NCI-H345 treated with DMSO at 0.1 percent for 48 hours (cell line): ENCODE measurements at regions not wholly inside any gene's neighbourhood (a gene's known extent, or its start where the extent isn't known, plus 50 kb on each side); places are given as distances from the start of the nearest gene placed in this dataset.
A peak's percentile ranks its signal among the peaks of the same experiment; 100 is the strongest.

Source experiments
- DNase-seq: peaks from one replicate; lab custom pipeline; 2025; ENCODE audit not compliant: unreplicated experiment; lab: John Stamatoyannopoulos, UW

DNA sequence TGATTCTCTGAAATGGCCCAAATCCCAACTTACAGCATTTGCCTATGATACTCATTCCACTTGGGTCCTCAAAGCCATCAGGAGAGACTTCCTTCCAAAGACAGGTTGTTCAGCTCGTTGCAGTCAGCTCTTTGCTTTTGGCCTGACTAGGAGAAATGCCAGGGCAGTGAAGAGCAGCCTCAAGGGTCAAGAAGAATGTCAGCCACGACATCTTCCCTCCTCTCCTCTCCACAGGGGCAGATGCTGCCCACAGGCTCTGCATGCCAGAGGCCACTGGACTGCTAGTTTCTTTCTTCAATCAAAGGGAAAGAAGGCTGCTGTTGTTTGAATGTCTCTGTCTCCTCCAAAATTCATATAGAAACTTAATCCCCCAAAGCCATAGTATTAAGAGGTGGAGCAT lies 201.7 kb upstream of the PFN2 start:
- no peak for DNase-seq

DNA sequence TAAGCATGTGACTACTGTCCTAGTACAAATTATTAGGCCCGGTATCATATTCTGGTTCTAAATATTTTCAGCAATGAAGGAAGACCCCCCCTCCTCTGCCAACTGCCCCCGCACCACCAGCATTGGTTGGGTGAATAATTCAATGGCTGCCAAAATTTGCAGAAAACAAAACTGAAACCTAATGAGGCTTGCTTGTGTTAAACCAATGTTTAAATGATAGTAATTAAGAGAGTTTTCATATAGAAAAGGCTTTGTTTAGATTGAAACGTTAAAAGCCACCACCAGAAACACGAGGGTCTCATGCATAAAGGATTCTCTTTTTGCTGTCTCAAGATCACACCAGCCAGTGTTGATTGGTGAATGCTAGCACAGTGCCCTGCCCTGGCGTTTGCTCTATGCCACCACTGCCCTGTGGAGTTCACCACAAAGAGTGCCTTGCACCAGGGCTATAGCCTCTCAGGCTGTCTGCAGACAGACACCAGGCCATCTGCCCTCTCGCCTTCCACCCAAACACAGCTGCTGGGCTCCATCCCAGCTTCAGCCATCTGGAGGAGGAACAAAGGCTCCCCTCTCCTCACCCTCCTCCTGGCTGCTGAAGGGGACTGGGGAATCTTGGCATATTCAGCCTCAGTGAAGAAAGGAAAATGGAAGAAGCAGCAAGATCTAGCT lies 200.3 kb upstream of the PFN2 start:
- no peak for DNase-seq

DNA sequence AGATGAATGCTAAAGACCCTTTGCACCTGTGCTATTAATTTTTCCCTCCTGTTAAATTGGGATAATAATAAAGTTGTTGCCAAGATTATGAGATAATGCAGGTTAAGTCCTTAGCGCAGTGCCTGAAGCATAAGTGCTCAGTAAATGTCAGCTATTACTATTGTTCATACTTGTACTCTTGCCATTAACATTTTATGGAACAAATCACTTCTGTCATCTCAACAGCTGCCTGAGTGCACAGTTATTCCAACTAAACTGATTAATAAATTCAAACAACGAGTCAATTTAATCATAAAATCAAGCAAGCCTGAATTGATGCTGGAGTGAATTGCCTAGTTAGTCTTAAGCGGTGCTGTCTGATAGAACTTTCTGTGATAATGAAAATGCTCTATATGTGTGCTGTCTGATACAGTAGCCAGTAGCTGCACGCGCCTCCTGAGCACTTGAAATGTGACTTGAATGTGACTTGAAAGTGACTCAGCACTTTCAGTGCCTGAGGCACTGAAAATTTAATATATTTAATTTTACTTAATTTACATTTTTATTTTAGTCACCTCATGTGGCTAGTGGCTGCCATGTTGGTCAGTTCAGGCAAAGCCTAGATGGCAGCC lies 198.7 kb upstream of the PFN2 start:
- no peak for DNase-seq

GRCh38 chr3:150168698-150169097 lies 198.0 kb upstream of the PFN2 start:
- no peak for DNase-seq

GRCh38 chr3:150165396-150166094 lies 194.8 kb upstream of the PFN2 start:
- DNase-seq, result no peak

DNA sequence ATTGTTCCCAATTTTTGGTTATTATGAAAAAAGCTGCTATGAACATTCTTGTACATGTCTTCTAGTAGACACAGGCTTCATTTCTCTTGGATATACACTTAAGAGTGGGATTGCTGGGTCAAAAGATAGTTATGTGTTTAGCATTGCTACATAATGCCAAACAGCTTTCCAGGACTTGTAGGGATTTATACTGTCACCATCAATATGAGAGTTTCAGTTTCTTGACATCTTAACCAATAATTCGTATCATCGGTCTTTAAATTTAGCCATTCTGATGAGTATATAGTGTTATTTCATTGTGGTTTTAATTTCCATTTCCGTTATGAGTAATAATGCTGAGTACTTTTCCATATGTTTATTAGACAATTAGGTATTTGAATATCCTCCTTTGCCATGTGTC lies 190.3 kb upstream of the PFN2 start:
- DNase-seq, result no peak

DNA sequence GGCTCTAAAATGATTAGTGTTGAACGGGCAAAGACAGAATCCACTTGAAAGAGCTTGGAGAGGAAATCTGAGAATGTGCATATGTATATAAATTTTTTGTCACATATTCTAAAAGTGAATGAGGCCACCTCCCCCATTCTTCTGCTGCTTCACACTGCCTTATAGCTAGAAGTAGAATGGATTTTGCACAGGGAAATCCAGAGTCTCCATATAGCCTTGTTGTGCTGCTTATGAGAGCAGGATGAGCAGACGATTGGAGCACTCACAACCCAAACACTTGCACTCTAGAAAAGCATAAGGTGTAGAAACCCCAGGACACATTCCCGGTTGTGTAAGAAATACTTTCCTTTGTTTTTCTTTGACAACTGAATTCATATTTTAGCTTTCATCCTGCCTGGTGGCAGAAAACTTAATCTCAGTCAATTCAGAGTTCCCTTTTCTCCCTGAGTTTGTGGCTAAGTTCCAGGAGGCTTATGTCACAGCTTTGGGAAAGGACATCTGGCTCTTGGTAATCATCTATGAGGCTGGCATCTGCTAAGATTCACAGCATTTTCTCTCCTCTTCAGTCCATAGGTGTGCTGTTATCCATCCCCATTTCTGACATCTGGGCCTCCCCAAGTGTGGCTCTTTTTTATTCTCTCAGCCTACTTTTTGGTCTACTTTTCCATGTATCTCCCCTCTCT lies 188.4 kb upstream of the PFN2 start:
- no peak for DNase-seq

GRCh38 chr3:150152567-150152966 lies 181.9 kb upstream of the PFN2 start:
- no peak for DNase-seq

GRCh38 chr3:150150633-150151032 lies 179.9 kb upstream of the PFN2 start:
- DNase-seq, result no peak

- peak; percentile 19 for DNase-seq
Measured at GRCh38 chr3:150149651-150150051, 179.0 kb upstream of the PFN2 start.

- DNase-seq, result no peak
Measured at GRCh38 chr3:150148227-150148626, 177.5 kb upstream of the PFN2 start.

- DNase-seq, result no peak
Measured at GRCh38 chr3:150147776-150148175, 177.1 kb upstream of the PFN2 start.

DNA sequence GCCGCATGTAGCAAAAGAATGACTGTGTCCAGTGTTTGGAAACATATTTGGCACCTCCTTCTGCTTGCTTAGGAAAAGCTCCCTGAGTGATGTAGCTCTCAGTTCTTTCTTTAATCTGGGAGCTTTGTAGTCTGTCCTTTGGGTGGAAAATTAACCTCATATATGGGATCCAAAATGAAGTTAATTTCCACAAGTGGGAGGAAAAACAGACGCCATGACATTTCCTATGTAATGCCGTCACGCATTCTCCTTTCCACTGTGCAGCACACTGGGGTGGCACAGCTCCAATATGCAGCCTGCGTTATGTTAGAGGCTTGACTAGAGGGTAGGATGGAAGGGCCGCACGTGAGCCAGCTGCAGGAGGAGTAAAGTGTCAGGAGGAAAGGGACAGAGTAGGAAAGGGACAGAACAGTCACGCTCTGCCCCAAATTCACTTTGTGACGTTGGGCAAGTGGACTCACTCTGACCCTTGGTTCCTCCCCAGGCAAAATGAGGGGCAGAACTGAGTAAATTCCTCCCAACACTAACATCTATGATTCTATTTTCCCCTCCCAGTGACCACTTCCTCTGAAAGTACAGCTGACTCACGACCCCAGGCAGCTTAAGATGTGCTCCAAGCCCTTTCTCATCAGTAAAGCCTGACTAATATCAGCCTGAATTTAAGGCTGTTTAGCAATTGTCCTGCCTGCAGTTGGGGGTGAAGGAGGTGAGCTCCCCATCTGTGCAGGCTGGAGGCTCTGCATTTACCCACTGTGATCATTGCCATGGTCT lies 176.5 kb upstream of the PFN2 start:
- no peak for DNase-seq

DNA sequence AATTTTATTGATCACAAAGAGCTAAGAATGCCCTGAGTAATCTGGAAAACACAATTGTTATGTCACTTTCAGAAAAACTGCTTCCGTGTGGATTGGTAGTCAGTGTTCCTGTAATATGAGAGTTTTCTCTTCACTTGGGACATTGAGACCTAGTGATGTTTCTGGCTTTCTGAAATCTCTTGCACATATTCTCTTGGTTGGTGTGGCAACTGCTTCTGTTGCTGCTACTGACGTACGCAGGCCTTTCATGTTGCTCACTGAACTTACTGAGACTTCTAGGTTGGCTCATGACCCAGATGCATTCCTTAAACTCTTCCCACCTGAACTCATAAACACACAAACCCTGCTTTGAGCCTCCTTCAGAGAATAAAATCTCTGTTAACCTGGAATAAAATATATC lies 175.0 kb upstream of the PFN2 start:
- no peak for DNase-seq

DNA sequence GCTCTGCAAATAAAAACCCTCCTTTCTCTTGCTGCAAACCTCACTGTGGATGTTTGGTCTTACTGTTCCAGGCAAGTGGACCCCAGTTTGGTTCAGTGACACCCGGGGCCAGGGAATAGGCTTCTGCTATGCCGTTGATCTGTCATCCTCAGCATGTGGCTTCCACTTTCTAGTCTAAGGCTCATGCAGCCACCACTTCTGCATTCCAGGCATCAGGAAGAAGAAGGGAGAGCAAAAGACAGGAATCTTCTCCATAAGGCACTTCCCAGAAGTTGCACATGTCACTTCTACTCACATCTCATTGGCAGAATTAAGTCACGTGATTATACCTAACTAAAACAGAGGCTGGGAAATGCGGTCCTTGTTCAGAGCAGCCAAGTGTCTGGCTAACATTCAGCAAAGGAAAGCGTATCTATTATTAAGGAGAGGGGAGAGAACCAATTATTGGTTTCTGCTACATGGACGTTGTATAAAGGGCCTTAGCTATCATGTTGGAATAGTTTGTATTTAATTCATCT lies 173.6 kb upstream of the PFN2 start:
- no peak for DNase-seq

DNA sequence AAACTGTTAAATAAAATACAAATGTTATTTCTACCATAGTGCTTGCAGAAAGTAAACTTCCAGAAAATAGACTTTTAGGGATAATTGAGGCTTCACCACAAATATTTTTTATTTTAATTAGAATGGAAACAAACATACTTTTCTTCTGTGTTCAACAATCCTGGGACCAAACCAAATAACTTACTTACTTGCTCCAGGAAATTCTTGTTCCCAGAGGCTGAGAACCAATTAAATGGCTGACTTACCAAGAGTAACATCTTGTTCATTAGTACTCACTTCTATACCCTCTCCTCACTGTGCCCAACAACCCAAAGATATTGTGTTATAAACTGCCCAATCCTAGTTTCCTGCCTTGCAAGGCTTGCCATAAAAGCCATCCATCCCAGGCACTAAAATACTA lies 172.2 kb upstream of the PFN2 start:
- DNase-seq, result no peak

- no peak for DNase-seq
Measured at GRCh38 chr3:150141790-150142326, 171.2 kb upstream of the PFN2 start.

DNA sequence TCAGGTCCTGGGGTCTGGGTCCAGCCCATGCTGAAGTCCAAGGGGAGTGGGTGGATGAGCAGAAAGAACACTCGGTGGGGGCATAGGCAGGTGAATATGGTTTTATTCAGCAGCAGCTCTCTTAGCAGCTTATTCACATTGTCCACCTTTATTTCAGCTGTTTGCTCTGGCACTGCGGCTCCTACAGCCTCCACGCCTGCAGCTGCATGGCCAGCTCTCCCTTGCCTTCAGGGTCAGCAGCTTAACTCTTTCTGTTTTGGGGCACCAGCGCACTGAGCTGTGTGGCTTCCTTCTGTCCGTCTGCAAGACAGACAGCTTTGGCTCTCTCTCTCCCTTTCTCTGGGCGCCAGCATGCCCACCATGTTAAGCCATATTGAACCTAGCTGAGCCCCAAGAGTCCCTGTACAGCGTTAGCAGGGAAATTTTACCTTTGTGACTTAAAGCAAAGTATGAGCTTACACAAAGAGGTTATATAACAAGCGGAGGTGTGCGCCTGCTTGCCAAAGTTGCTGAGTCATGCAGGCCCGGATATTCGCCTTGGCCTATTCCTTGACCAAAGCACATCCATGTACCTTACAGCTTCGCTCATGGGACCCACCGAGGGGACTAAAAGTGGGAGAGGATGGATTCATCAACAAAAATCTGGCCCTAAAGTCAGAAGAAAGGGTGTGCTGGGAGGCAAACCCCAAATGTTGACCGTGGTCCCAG lies 170.1 kb upstream of the PFN2 start:
- no peak for DNase-seq

DNA sequence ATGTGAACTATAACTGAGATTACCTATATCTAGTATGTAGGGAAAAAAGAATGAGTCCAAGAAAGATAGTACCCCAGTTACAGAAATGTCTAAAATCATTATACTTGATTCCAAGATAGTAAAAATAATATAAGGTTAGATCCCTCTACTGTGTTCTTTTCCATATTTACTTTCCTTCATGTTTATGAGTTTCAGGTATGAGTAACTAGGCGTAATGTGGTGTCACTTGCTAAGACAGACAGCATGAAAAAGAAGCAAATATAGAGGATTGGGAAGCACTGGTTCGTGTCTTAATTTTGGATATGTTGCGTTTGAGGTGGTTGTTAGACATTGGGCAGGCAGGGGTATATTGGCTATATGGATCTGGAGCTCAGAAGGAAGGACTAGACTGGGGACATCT lies 168.1 kb upstream of the PFN2 start:
- DNase-seq, result no peak

DNA sequence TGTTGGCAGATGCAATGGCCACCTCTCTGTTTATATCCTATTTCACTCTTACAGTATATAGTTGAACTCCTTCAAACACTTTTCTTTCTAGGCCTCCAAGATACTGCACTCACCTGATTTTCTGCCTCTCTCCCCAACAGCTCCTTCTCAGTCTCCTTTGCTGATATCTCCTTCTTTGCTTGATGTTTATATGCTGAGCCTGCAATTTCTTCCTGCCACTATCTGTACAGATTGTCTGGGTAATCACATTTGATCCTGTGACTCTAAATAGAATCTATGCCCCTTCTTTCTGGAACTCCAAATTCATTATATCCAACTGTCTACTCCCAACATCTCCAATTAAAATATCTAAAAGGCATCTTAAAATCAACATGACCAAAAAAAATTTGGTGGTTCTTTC lies 165.5 kb upstream of the PFN2 start:
- no peak for DNase-seq
